ENCODE measurements at regions not wholly inside any gene's neighbourhood (a gene's known extent, or its start where the extent isn't known, plus 50 kb on each side); places are given as distances from the start of the nearest gene placed in this dataset.

DNA sequence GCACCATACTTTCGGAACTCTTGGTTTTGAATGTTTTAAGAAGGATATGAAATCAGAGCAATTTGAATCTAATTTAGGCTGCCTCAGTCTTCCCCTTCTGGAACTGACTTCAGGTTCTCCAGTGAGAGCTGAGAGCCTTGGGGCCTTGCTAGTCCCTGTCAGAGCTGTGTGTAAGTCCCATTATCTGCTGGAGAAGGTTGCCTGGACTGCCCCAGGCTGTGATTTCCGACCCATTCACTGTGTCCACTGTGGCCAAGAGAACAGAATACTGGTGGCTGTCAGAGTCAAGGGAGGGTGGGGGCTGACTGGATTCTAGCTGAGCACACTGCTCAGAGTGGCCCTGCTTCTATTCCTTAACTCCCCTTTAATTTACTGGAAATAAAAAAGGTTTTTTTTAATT lies 278.0 kb downstream of the KCNS3 start:
- dilution Hi-C loops (cut with HindIII; ENCODE audit: low sequenced_read_pairs, unreplicated experiment), result no loop called here
- intact Hi-C loops (cut with micrococcal nuclease), result loop anchor here (10.0 kb wide), 1 partner anchor 432 kb away; no protein-coding TSS in a partner anchor
- DNase-seq (no peak), ATAC-seq (ENCODE audit: low read depth) (no peak)
- no peaks in the 10 kb centered on the region for H3K79me1 ChIP-seq (ENCODE audit: low read depth in 1 of 2, low read length in 2 of 2)
- H2BK20ac ChIP-seq (ENCODE audit: low read depth, low read length), result no peak overlapping the region
- H4K20me1 ChIP-seq (ENCODE audit: insufficient read depth, low read length), result no peaks in the 10 kb centered on the region
- H3K9me3 ChIP-seq (ENCODE audit: control insufficient read depth, insufficient read depth, low read length), result no peaks in the 10 kb centered on the region
- in situ Hi-C loops (cut with MboI; ENCODE audit: low sequenced_read_pairs), result loop anchor here (25.0 kb wide), 1 partner anchor 294 kb away; no protein-coding TSS in a partner anchor
- peaks cover 10% of the 10 kb centered on the region for H3K27me3 ChIP-seq (ENCODE audit: control insufficient read depth, insufficient read depth, low read length)
- no peak overlapping the region for H3K23ac ChIP-seq (ENCODE audit: low read depth, low read length)
- POLR2A ChIA-PET (ENCODE audit: unreplicated experiment), result no interaction called here
- H3K56ac ChIP-seq (ENCODE audit: extremely low read depth, insufficient read depth, low read length), result no peak overlapping the region
- no peaks in the 10 kb centered on the region for H3K9me1 ChIP-seq (ENCODE audit: insufficient read depth, low read length)
- no peak overlapping the region for H3K9ac ChIP-seq (ENCODE audit: low read depth, low read length)
- H3K4me2 ChIP-seq (ENCODE audit: low read depth, low read length), result no peak overlapping the region
- TF ChIP-seq, protein P1, sequence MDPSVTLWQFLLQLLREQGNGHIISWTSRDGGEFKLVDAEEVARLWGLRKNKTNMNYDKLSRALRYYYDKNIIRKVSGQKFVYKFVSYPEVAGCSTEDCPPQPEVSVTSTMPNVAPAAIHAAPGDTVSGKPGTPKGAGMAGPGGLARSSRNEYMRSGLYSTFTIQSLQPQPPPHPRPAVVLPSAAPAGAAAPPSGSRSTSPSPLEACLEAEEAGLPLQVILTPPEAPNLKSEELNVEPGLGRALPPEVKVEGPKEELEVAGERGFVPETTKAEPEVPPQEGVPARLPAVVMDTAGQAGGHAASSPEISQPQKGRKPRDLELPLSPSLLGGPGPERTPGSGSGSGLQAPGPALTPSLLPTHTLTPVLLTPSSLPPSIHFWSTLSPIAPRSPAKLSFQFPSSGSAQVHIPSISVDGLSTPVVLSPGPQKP (IDR thresholded peaks at IDR 0.05; ENCODE audit: borderline replicate concordance, low read depth, low read length), result no peak
- TF ChIP-seq CEBPB (IDR thresholded peaks at IDR 0.05; ENCODE audit: low read depth, low read length), result no peak
- no peak for TF ChIP-seq POLR2A (IDR thresholded peaks at IDR 0.05; ENCODE audit: low read depth, low read length)
- TF ChIP-seq NFE2L2 (IDR thresholded peaks at IDR 0.05; ENCODE audit: low read depth, low read length), result no peak
- TF ChIP-seq SMC3 (IDR thresholded peaks at IDR 0.05; ENCODE audit: low read depth, low read length), result no peak
- TF ChIP-seq RCOR1 (IDR thresholded peaks at IDR 0.05; ENCODE audit: insufficient replicate concordance, low read length), result no peak
- TF ChIP-seq RFX5 (IDR thresholded peaks at IDR 0.05; ENCODE audit: low read depth, low read length), result no peak
- no peak for TF ChIP-seq CHD1 (IDR thresholded peaks at IDR 0.05; ENCODE audit: low read depth, low read length)
- no peak for TF ChIP-seq FOS (IDR thresholded peaks at IDR 0.05; ENCODE audit: low read depth, low read length)
- TF ChIP-seq, protein P2, sequence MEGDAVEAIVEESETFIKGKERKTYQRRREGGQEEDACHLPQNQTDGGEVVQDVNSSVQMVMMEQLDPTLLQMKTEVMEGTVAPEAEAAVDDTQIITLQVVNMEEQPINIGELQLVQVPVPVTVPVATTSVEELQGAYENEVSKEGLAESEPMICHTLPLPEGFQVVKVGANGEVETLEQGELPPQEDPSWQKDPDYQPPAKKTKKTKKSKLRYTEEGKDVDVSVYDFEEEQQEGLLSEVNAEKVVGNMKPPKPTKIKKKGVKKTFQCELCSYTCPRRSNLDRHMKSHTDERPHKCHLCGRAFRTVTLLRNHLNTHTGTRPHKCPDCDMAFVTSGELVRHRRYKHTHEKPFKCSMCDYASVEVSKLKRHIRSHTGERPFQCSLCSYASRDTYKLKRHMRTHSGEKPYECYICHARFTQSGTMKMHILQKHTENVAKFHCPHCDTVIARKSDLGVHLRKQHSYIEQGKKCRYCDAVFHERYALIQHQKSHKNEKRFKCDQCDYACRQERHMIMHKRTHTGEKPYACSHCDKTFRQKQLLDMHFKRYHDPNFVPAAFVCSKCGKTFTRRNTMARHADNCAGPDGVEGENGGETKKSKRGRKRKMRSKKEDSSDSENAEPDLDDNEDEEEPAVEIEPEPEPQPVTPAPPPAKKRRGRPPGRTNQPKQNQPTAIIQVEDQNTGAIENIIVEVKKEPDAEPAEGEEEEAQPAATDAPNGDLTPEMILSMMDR (conservative IDR thresholded peaks at IDR 0.05; ENCODE audit: low read depth, low read length), result no peak
- no peak for TF ChIP-seq RAD21 (IDR thresholded peaks at IDR 0.05; ENCODE audit: low read length)
- TF ChIP-seq, protein P3, sequence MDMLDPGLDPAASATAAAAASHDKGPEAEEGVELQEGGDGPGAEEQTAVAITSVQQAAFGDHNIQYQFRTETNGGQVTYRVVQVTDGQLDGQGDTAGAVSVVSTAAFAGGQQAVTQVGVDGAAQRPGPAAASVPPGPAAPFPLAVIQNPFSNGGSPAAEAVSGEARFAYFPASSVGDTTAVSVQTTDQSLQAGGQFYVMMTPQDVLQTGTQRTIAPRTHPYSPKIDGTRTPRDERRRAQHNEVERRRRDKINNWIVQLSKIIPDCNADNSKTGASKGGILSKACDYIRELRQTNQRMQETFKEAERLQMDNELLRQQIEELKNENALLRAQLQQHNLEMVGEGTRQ (IDR thresholded peaks at IDR 0.05; ENCODE audit: low read depth, low read length), result no peak
- no peak for TF ChIP-seq MXI1 (IDR thresholded peaks at IDR 0.05; ENCODE audit: borderline replicate concordance, low read depth, low read length)
- TF ChIP-seq MAZ (IDR thresholded peaks at IDR 0.05; ENCODE audit: borderline replicate concordance, low read depth, low read length), result no peak
- no peak for TF ChIP-seq MAFK (IDR thresholded peaks at IDR 0.05; ENCODE audit: low read depth, low read length)
- no peak for TF ChIP-seq BHLHE40 (IDR thresholded peaks at IDR 0.05; ENCODE audit: low read depth, low read length)
- H4K8ac ChIP-seq (ENCODE audit: low read depth in 2 of 2, low read length in 2 of 2), result no peak overlapping the region
- no peak overlapping the region for H4K5ac ChIP-seq (ENCODE audit: low read depth, low read length)
- no peak overlapping the region for H2AFZ ChIP-seq (replicated peaks; ENCODE audit: low read length, poor library complexity)
- H2AK9ac ChIP-seq (replicated peaks; ENCODE audit: low read depth, low read length, poor library complexity), result no peak overlapping the region
- no peaks in the 10 kb centered on the region for H3K4me1 ChIP-seq (ENCODE audit: control insufficient read depth, insufficient read depth, low read length)
- 100% methylated on average over 1 of the region's 2 CpGs; no CpG with 5 or more reads in 1 of the 2 experiments for WGBS, 2 experiments (ENCODE audit: extremely low coverage in 2 of 2, insufficient read length in 1 of 2)
- H2BK120ac ChIP-seq (ENCODE audit: low read depth, low read length), result no peak overlapping the region
- no peak overlapping the region for H3K14ac ChIP-seq (replicated peaks; ENCODE audit: low read depth, low read length)
- H3K36me3 ChIP-seq (ENCODE audit: control insufficient read depth, insufficient read depth, low read length), result no peaks in the 10 kb centered on the region
- no peak overlapping the region for H2BK15ac ChIP-seq (ENCODE audit: low read depth, low read length)
- no peak overlapping the region for H3K18ac ChIP-seq (ENCODE audit: low read depth, low read length)
- CTCF ChIA-PET, result no interaction called here
- BruUV-seq (replicated peaks), result no TSS peak
- no peak overlapping the region for H4K91ac ChIP-seq (ENCODE audit: insufficient read depth, low read depth, low read length)
- H2BK5ac ChIP-seq (ENCODE audit: low read depth, low read length, poor library complexity, severe bottlenecking), result no peak overlapping the region
- H3K27ac ChIP-seq (ENCODE audit: insufficient read depth, low read length), result no peak overlapping the region
- H3K4me3 ChIP-seq (ENCODE audit: insufficient read depth, low read depth, low read length), result no peak overlapping the region
- H2AK5ac ChIP-seq (ENCODE audit: low read depth, low read length), result no peak overlapping the region
- no peak overlapping the region for H3K4ac ChIP-seq (ENCODE audit: low read depth, low read length)

Data from IMR-90 (cell line).